ENCODE measurements at regions not wholly inside any gene's neighbourhood (a gene's known extent, or its start where the extent isn't known, plus 50 kb on each side); places are given as distances from the start of the nearest gene placed in this dataset.

DNA sequence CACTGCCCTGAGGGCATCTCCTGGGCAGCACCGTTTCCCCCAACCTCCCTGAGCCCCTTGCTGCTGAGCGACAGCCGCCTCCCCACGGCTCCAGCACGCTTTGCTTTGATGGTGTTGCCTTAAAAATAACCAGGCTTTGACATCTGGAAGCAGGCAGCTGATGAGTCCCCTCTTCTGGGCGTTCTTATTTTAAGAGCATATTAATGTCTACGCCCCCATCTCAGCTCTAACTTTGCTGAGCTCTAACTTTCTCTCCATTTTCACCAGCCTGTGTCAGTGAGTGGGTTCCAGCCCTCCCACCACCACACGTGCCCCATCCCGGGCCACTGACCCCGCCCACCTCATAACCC is 70.2 kb downstream of the ADRA2C start:
- Histone ChIP-seq H3K4me3 (no peak overlapping the region), H3K27ac (ENCODE audit: control insufficient read depth, insufficient read depth) (no peak overlapping the region), H3K4me1 (ENCODE audit: control insufficient read depth, insufficient read depth, low read length) (no peaks in the 10 kb centered on the region), H4K20me1 (ENCODE audit: control insufficient read depth, insufficient read depth) (no peaks in the 10 kb centered on the region), H3K79me2 (ENCODE audit: control insufficient read depth, insufficient read depth, low read length) (no peaks in the 10 kb centered on the region), H3K36me3 (ENCODE audit: control insufficient read depth in 2 of 2, insufficient read depth in 2 of 2, low read length in 1 of 2) (no peaks in the 10 kb centered on the region), H3K4me2 (ENCODE audit: control insufficient read depth, insufficient read depth) (no peak overlapping the region), H2AFZ (ENCODE audit: control insufficient read depth, low read depth, low read length) (no peak overlapping the region), H3K9me3 (replicated peaks; ENCODE audit: control insufficient read depth, insufficient read depth, low read length) (no peaks in the 10 kb centered on the region; the same call in 2 of the 3 replicates), H3K27me3 (replicated peaks in 1 of 2; ENCODE audit: control insufficient read depth in 2 of 2, insufficient read depth in 2 of 2, low read length in 1 of 2) (no peaks in the 10 kb centered on the region; a peak in 1 of 4 replicates), H3K9ac (ENCODE audit: control insufficient read depth, insufficient read depth, low read length) (no peak overlapping the region)
- DNase-seq (ENCODE audit: low read depth, low spot score) (no peak), ATAC-seq (no peak), FAIRE-seq (no peak)
- SMC1A ChIA-PET (ENCODE audit: uncharacterized antibody, unreplicated experiment): no interaction called here
- POLR2A ChIA-PET: no interaction called here
- no TSS peak for BruUV-seq (replicated peaks)
- CTCF ChIA-PET: no interaction called here
- WGBS (ENCODE audit: insufficient coverage, insufficient replicate concordance, low lambda C conversion rate, missing lambda C conversion rate): 52% methylated on average over 8 of the region's 10 CpGs
- intact Hi-C loops (cut with micrococcal nuclease; ENCODE audit: unreplicated experiment): no loop called here
- RAD21 ChIA-PET (ENCODE audit: unreplicated experiment): no interaction called here
- in situ Hi-C loops (cut with MboI): no loop called here
- TF ChIP-seq, protein P1, sequence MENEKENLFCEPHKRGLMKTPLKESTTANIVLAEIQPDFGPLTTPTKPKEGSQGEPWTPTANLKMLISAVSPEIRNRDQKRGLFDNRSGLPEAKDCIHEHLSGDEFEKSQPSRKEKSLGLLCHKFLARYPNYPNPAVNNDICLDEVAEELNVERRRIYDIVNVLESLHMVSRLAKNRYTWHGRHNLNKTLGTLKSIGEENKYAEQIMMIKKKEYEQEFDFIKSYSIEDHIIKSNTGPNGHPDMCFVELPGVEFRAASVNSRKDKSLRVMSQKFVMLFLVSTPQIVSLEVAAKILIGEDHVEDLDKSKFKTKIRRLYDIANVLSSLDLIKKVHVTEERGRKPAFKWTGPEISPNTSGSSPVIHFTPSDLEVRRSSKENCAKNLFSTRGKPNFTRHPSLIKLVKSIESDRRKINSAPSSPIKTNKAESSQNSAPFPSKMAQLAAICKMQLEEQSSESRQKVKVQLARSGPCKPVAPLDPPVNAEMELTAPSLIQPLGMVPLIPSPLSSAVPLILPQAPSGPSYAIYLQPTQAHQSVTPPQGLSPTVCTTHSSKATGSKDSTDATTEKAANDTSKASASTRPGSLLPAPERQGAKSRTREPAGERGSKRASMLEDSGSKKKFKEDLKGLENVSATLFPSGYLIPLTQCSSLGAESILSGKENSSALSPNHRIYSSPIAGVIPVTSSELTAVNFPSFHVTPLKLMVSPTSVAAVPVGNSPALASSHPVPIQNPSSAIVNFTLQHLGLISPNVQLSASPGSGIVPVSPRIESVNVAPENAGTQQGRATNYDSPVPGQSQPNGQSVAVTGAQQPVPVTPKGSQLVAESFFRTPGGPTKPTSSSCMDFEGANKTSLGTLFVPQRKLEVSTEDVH (IDR thresholded peaks at IDR 0.05; ENCODE audit: low read depth, partially characterized antibody): no peak
- TF ChIP-seq BMI1 (IDR thresholded peaks at IDR 0.05; ENCODE audit: borderline replicate concordance): no peak
- no peak for TF ChIP-seq RCOR1 (conservative IDR thresholded peaks at IDR 0.05; ENCODE audit: low read depth, low read length)
- no peak for TF ChIP-seq BCL11A (IDR thresholded peaks at IDR 0.05; ENCODE audit: low read depth, low read length)
- no peak for TF ChIP-seq IRF4 (IDR thresholded peaks at IDR 0.05; ENCODE audit: low read depth, low read length)
- TF ChIP-seq ETV6 (conservative IDR thresholded peaks at IDR 0.05 in 1 of 2, IDR thresholded peaks at IDR 0.05 in 1 of 2; ENCODE audit: borderline replicate concordance in 1 of 2, low read depth in 1 of 2): no peak
- TF ChIP-seq RAD21 (IDR thresholded peaks at IDR 0.05; ENCODE audit: insufficient read depth, low read depth, low read length): no peak

All from GM12878 (cell line).